SU-DHL-6 (cell line): ENCODE measurements at regions not wholly inside any gene's neighbourhood (a gene's known extent, or its start where the extent isn't known, plus 50 kb on each side); places are given as distances from the start of the nearest gene placed in this dataset.

Source experiments
- EZH2phosphoT487 ChIP-seq: fragments of 200-600 bp; sonication (generic), shearing (Covaris generic); conservative IDR thresholded peaks from 2 replicates; pipeline ENCODE4 v1.6.1; 2018; ENCODE audit warnings: mild to moderate bottlenecking, antibody characterized with exemption, low read length, moderate library complexity, mixed read lengths
- TF ChIP-seq, protein P1 (sequence below): fragments of 200-600 bp; sonication (generic); IDR thresholded peaks from one replicate; pipeline ENCODE4 v1.5.1; 2017; ENCODE audit warnings: antibody characterized with exemption, mild to moderate bottlenecking, low read length, moderate library complexity; ENCODE audit not compliant: insufficient read depth, poor library complexity, severe bottlenecking

DNA sequence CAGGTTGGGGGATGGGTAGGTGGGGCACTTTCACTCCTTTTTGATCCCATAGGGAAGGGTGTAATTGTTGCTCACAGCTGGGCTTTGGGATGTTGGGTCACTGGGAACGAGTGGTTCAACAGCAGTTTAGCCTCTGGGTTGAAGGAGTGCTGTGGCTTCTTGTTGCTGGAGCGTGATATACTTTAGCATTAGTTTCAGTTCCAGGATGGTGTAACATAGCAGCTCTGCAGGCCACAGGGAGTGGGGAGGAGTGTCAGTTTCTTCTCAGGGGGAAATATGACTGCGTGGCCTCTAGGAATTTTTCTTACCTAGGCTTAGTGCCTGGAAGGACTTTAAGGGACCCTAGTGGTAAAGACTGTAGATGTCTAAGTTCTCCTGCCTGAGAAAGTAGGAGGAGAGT is 1105.3 kb upstream of the TMPRSS15 start:
- TF ChIP-seq, protein P1, sequence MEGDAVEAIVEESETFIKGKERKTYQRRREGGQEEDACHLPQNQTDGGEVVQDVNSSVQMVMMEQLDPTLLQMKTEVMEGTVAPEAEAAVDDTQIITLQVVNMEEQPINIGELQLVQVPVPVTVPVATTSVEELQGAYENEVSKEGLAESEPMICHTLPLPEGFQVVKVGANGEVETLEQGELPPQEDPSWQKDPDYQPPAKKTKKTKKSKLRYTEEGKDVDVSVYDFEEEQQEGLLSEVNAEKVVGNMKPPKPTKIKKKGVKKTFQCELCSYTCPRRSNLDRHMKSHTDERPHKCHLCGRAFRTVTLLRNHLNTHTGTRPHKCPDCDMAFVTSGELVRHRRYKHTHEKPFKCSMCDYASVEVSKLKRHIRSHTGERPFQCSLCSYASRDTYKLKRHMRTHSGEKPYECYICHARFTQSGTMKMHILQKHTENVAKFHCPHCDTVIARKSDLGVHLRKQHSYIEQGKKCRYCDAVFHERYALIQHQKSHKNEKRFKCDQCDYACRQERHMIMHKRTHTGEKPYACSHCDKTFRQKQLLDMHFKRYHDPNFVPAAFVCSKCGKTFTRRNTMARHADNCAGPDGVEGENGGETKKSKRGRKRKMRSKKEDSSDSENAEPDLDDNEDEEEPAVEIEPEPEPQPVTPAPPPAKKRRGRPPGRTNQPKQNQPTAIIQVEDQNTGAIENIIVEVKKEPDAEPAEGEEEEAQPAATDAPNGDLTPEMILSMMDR = no peak
- TF ChIP-seq EZH2phosphoT487 = no peak
